A673 (cell line): ENCODE measurements at regions not wholly inside any gene's neighbourhood (a gene's known extent, or its start where the extent isn't known, plus 50 kb on each side); places are given as distances from the start of the nearest gene placed in this dataset.

ENCODE experiments used
- EZH2 ChIP-seq: fragments of 200-600 bp; sonication (generic); IDR thresholded peaks from 2 replicates; pipeline ENCODE4 v1.6.1; 2017; ENCODE audit warnings: borderline replicate concordance, low read depth, mild to moderate bottlenecking, mixed read lengths, antibody characterized with exemption, low read length; ENCODE audit not compliant: poor library complexity, severe bottlenecking
- TF ChIP-seq, protein P1 (sequence below): fragments of 300-800, 200-600 bp; sonication (generic); conservative IDR thresholded peaks from 2 replicates; pipeline ENCODE4 v1.5.1; 2017; ENCODE audit warnings: low read depth, mild to moderate bottlenecking, antibody characterized with exemption, low read length, moderate library complexity, mixed read lengths

DNA sequence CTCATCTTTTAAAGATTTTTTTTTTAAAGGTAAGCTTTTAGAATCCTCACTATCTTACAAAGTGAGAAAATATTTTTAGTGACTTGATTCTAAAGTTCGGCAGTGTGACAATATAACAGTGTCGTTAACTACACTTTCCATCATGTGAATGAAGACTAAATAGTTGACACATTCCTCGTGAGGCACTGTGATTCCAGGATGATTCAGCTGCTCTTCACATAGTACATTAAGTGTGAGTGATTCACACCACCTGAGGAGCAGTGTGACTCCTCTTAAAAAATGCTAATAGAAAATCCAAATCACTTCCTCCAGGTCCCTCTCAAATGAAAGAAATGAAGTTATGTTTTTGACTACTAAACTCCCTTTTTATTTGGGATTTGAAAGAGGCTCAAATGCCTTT is 589.5 kb downstream of the GABRG2 start:
- TF ChIP-seq, protein P1, sequence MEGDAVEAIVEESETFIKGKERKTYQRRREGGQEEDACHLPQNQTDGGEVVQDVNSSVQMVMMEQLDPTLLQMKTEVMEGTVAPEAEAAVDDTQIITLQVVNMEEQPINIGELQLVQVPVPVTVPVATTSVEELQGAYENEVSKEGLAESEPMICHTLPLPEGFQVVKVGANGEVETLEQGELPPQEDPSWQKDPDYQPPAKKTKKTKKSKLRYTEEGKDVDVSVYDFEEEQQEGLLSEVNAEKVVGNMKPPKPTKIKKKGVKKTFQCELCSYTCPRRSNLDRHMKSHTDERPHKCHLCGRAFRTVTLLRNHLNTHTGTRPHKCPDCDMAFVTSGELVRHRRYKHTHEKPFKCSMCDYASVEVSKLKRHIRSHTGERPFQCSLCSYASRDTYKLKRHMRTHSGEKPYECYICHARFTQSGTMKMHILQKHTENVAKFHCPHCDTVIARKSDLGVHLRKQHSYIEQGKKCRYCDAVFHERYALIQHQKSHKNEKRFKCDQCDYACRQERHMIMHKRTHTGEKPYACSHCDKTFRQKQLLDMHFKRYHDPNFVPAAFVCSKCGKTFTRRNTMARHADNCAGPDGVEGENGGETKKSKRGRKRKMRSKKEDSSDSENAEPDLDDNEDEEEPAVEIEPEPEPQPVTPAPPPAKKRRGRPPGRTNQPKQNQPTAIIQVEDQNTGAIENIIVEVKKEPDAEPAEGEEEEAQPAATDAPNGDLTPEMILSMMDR: no peak
- no peak for TF ChIP-seq EZH2
